NCI-H748 treated with DMSO at 0.1 percent for 48 hours (cell line): ENCODE measurements at regions not wholly inside any gene's neighbourhood (a gene's known extent, or its start where the extent isn't known, plus 50 kb on each side); places are given as distances from the start of the nearest gene placed in this dataset.
A peak's percentile ranks its signal among the peaks of the same experiment; 100 is the strongest.
"Not testable (repeated sequence)": the region's sequence is repeated elsewhere in the genome, so short reads cannot be mapped to it uniquely, and the experiment has no call there.

Source experiments
- DNase-seq: peaks from one replicate; lab custom pipeline; 2025; lab: John Stamatoyannopoulos, UW

DNA sequence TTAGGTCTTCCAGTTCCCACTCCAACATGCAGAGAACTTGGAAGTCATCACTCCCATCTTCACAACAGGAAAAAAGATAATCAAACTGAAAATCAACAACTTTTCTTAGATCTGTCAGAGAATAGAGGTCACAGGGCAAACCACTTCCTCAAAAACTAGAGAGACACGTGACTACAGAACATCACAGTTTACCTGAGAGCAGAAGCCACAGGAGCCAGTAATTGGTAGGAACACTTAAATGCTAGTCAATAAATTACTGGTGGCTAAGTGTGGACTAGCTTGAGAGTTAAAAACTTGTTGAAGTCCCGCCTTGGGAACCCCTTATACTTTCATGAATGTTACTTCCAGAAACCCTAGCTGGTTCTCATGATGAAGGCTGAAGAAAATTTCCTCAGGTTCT lies 81.1 kb downstream of the THSD1 start:
- not testable (repeated sequence) for DNase-seq

DNA sequence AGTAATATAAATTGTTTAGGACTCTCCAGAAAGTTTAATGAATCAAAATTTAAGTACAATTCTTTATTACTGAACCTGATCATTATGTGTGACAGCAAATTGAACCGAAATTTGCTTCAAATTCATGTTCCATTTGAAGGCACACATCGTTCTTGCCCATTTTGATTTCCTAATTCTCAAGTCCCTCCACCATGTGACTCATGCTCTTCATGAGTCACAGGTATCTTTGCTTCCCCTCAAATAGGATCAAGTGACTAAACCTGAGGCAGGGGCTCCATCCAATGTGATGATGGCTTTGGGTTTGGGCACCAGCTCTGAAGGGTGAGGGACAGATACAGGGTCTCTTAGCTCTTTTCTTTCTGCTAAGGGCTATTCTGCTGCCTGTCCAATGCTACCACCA lies 86.1 kb downstream of the THSD1 start:
- DNase-seq: no peak

DNA sequence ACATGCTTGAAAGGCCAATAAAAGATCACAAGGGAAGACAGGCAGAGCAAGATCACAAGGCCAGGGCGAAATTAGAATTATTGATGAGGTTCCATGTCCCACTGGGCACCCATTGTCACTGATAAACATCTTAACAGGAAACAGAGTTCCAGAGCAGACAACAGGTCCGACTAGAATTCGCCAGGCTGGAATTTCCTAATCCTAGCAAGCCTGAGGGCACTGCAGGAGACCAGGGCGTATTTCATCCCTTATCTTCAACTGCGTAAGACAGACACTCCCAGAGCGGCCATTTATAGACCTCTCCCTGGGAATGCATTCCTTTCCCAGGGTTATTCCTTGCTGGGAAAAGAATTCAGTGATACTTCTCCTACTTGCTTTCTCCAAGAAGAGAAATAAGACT lies 96.1 kb downstream of the THSD1 start:
- not testable (repeated sequence) for DNase-seq

DNA sequence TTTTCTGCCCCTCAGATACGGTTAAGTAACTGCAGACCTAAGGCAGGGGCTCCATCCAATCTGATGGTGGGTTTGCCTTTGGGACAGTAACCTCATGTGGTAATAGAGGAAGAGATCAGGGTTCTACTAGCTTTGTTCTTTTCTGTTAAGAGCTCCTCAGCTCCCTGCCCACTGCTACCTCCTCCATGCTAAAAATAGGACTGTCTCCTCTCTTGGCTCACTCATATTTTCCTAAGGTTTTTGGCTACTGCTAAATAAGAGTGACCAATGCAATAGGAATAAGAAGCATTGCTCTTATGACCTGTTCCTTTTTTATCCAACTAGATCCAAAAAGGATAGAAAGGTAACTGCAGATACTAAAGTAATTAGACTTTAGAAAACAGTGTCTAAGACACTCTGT lies 99.6 kb downstream of the THSD1 start:
- not testable (repeated sequence) for DNase-seq

DNA sequence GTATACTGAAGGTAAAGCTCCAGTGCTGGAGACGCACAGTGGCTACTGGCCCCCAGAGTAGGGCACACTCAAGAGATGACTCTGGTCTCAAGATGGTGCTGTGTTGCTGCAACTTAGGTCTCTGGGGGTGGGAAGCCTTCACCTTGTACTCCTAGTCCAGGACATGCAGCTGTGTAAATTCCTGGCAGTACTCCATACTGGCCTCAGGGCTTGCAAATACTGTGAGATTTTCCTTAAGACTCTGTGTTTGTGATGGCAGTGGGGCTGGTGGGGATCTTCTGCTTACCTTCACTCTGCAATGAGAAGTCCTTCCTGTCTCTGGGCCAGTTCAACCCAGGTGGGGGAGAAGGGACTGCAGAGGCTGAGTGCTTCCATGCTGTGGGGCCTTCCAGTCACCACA lies 102.9 kb downstream of the THSD1 start:
- not testable (repeated sequence) for DNase-seq

DNA sequence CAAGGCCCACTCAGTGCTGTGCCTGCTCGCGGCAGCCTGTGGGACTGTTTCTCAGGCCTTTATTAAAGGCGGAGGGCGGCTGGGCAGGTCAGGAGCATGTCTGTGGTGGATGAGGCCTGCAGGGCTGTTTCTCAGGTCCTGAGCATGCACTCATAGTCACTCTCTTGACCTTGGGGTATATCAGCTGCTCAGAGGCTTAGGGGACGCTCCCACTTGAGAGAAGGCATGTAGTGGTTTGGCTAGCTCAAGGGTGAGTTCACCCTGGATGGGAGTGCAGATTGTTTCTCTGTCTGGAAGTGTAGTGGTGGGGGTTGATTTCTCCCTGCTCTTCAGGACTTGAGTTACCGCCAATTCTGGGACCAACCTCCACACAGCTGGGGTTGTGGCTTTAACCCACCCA lies 103.3 kb downstream of the THSD1 start:
- not testable (repeated sequence) for DNase-seq

DNA sequence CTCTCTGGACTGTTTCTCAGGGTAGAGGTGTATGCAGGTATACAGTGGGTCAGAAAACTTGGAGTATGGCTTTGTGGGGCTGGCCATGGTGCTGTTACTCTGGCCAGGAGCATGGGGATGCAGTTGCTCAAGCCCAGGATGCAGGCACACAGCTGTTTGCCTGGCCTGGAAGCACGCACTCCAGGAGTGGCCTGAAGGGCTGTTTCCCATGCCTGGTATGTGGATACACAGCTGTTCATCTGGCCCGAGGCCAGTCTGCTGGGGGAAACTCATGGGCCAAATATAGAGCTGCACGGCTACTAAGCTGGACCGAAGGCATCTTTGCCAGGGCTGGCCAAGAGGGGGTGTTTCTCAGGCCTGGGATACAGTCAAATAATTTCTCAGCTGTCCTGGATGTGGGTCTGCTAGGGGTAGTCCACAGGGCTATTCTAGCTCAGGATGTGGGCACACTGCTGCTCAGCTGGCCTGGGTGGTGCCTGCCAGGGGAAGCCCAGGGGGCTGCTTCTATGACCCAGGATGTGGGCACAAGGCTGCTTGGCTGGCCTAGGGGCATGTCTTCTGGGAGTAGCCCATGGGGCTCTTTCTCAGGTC lies 104.1 kb downstream of the THSD1 start:
- DNase-seq: not testable (repeated sequence)

DNA sequence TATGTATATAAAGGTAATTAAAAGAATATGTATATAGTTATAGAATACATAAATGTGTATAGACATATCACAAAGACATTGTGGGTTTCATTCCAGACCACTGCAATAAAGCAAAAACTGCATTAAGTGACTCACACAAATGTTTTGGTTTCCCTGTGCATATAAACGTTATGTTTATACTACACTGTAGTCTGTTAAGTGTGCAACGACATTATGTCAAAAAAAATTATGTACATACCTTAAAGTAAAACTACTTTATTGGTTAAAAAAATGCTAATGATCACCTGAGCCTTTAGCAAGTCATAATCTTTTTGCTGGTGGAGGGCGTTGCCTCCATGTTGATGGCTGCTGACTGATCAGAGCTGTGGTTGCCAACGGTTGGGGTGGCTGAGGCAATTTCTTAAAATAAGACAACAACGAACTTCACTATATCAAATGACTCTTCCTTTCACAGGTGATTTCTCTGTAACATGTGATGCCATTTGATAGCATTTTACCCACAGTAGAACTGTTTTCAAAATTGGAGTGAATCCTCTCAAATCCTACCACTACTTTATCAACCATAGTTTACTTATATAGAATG lies 107.8 kb downstream of the THSD1 start:
- not testable (repeated sequence) for DNase-seq

DNA sequence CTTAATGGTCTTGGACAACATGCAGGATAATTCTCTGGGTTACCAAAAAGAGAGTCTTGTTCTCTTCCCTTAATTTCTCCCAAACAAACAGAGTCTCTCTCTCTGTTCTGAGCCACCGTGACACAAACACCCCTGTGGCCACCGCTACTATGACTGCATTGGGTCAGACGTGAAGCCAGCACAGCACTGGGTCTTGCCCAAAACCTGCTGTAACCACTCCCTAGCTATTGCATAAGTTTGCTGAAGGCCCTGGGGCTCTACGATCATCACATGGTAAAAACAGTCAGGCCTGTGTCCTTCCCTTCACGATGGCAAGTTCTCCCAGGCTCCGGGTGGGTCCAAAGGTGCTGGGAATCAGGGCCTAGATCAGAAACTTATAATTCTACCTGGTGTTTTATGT lies 117.1 kb downstream of the THSD1 start:
- DNase-seq: not testable (repeated sequence)

DNA sequence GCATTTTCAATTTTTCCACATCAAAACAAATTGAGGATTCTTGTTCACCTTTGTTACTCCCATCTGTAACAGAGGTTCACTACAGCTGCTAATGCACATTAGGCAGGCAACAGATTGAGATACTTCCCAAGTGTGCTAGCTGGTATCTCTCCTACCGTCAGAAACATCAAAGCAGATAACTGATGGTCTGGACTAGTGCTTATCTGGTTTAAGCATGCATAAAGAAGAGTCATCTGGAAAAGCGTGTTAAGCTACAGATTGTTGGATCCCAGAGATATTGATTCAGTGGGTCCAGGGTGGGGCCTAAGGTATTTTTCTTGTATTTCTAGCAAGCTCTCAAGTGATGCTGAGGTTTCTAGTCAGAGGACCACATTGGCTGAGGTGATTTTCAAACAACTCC lies 122.0 kb upstream of the NEK3 start:
- DNase-seq: not testable (repeated sequence)

DNA sequence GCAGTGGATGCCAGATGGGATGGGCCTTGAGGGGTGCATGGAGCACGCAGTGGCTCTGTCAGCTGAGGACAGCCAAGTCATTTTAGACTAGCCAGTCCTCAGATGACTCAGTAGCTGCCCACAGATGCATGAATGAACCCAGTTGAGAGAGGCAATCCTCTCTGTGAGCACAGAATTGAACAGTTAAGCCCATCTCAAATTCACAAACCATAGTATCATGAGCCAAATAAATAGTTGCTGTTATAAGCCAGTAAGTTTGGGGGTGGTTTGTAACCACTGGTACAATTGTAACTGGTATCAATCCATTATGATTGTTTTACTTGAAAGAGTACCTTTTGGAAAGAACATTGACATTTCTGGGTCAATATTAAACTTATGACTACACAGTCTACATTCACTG lies 120.0 kb upstream of the NEK3 start:
- not testable (repeated sequence) for DNase-seq

DNA sequence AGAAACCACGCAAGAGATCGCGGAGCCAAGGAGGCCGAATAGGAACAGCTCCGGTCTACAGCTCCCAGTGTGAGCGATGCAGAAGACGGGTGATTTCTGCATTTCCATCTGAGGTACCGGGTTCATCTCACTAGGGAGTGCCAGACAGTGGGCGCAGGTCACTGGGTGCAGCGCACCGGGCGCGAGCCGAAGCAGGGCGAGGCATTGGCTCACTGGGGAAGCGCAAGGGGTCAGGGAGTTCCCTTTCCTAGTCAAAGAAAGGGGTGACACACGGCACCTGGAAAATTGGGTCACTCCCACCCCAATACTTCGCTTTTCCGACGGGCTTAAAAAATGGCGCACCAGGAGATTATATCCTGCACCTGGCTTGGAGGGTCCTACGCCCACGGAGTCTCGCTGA lies 94.9 kb upstream of the NEK3 start:
- not testable (repeated sequence) for DNase-seq

DNA sequence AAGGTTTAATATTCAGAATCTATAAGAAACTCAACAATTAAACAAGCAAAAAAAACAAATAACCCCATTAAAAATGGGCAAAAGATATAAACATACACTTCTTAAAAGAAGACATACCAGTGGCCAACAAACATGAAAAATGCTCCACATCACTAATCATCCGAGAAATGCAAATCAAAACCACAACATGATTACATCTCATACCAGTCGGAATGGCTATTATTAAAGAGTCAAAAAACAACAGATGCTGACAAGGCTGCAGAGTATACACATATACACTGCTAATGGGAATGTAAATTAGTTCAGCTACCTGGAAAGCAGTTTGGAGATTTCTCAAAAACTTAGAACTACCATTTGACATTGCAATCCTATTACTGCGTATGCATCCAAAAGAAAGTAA lies 81.4 kb upstream of the NEK3 start:
- not testable (repeated sequence) for DNase-seq

DNA sequence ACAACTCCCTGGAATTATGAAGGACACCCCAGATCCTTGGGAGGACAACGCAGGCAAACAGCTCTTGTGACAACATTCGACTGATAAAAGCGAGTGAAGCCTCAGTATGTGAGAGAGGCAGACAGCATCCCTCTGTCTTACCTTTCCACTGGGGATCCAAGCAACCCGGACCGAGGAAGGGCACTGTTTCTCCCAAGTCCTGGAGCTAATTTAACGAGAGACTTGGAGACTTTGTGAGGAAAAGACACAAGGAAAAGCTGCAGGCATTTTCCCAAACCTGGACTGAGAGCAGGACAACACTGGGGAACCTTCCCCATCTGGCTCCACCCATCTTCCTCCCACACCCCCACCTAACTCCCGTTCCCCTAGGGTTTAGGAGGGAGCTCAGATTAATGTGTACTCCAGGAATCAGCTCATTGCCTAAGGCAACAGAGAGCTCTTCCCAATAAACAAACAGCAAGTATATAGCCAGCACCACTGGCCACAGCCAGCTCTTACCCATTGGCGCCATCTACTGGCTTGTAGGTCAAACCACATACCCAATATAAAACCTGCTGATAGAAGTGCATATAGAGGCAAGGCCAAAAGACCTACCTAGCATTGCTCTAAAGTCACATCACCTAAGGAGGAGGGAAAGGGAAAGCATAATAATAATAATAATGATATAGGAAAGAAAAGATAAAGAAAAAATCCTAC lies 76.7 kb upstream of the NEK3 start:
- DNase-seq: peak; percentile 32

DNA sequence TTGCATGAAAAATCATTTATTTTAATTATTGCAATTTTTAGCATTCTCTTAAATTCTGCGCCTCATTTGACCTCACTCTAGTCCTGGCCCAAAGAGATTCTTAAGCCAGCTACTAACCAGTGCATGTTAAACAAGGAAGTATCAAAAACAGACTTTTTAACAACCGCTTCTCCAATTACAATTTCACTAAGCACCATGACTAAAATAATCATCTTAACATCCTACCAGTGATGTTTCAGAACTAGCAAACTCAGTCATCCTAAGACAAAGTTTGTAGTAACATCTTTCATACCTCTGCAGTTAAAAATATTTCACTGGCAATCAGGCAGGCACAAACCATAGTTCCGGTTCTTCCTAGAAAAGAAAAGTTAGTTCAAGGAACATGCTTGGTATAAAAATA lies 75.5 kb upstream of the NEK3 start:
- DNase-seq: not testable (repeated sequence)

DNA sequence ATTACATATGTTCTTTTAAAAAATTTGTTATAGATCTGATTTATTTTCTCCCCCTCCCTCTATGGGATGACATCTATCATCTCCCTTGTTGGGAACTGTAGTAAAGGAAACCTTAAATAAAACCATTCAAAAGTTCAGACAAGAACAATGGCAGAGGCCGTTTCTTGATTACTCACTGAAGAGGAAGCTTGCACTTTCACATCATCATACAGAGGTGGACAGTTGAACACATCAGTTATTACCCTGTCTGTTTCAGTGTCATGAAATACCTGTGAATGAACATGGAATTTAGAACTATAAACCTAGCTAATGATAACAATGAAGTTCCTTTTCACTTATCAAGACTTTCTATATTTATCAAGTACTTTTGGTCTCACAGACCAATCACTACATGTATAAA lies 63.7 kb upstream of the NEK3 start:
- not testable (repeated sequence) for DNase-seq

DNA sequence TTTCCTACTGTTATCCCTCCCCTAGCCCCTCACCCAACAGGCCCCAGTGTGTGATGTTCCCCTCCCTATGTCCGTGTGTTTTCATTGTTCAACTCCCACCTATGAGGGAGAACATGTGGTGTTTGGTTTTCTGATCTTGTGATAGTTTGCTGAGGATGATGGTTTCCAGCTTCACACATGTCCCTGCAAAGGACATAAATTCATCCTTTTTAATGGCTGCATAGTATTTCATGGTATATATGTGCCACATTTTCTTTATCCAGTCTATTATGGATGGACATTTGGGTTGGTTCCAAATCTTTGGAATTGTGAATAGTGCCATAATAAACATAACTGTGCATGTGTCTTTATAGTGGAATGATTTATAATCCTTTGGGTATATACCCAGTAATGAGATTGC lies 54.5 kb upstream of the NEK3 start:
- not testable (repeated sequence) for DNase-seq

DNA sequence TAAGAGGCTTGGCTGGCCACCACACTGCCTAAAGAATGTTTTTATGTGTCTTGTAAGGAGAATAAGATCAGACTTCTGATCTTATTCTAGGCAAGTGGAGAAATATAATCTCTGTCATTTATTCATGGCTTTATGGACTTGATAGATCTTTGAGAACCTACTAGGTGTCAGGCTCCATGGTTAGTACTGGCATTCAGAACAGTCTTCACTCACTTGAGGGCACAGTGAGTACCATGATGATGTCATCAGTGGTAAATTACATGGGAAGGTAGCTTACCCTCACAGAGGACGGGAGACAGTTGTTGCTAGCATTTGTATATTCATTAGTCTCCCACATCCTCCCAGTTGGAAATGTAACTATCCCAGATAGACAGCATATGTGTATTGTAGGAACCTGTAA lies 53.5 kb upstream of the NEK3 start:
- DNase-seq: not testable (repeated sequence)

DNA sequence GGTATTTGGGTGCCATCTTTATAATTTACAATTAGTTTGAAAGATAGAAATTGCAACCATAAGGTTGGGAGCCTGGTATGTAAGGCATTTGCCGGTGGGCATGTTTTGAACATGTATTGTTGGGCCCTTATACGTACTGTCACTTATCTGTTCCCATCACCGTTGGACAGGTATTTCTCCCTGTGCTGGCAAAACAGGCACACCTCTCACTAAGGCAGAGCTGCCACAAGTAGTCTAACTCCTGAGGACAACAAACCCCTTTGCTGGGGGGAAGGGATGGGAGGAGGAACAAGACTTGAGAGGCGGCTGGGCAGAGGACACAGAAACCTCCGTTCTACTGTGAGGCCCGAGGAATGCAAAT lies 52.0 kb upstream of the NEK3 start:
- not testable (repeated sequence) for DNase-seq

DNA sequence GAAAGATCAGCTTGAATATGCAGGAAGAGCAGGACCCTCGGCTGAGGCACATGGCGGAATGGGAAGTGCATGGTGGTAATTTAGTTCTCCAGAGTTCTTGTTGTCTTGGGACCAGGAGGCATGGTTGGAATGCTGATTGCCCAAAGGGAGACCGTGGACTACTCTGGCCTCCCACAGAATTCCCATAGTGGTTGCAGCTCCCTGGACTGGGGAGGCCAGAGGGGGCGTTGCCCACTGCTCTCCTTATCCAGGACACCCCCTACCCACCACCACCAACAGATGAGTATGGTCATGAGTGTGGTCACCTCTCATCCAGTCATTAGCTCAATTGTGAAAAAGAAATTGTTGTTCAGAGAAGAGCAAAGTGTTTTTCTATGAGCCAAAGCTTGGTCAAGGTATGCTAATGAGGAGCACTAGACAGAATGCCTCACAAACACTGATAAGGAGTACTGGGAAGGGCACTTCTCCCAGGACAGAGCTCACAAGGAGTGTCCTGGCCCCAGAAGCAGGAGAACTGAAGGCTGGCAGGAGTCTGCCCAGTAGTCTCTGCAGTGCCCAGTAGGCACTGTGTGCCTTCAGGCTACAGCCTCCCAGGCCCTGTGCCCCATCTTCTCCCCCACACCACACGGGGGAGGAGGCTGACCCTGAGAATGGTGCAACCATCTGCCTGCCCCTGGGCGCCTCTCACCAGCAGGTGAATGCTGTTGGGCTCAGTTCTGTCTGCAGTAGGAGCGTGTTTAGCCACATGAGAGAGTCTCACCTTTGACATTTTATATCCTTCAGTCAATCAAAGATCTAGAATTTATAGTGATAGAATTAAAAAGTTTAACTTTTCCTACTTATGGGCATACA lies 51.4 kb upstream of the NEK3 start:
- not testable (repeated sequence) for DNase-seq
